Bronchial epithelial cell (primary cell): ENCODE measurements at regions not wholly inside any gene's neighbourhood (a gene's known extent, or its start where the extent isn't known, plus 50 kb on each side); places are given as distances from the start of the nearest gene placed in this dataset.
"Not testable (repeated sequence)": the region's sequence is repeated elsewhere in the genome, so short reads cannot be mapped to it uniquely, and the experiment has no call there.

Source experiments
- DNase-seq: peaks from one replicate; pipeline ENCODE4 v3.0.0-alpha.2; 2010; ENCODE audit warnings: low read depth
- FAIRE-seq: peaks from 2 replicates; lab custom pipeline; 2011; peaks lifted over from hg19 to GRCh38; lab: Jason Lieb, UNC
- H3K27me3 ChIP-seq: 2 replicates; pipeline ENCODE4 v1.5.1; 2011; ENCODE audit warnings: low read length; ENCODE audit not compliant: control insufficient read depth, insufficient read depth
- H3K36me3 ChIP-seq: 2 replicates; pipeline ENCODE4 v1.5.1; 2011; ENCODE audit warnings: low read length; ENCODE audit not compliant: control insufficient read depth, insufficient read depth
- H3K4me3 ChIP-seq: 2 replicates; pipeline ENCODE4 v1.5.1; 2011; ENCODE audit warnings: mild to moderate bottlenecking, low read depth, low read length, control low read depth
- TF ChIP-seq, protein P1 (sequence below): IDR thresholded peaks from 2 replicates; pipeline ENCODE4 v1.5.1; 2011; ENCODE audit warnings: mild to moderate bottlenecking, moderate library complexity, low read length, control low read depth, inconsistent platforms; ENCODE audit not compliant: insufficient read depth, severe bottlenecking

DNA sequence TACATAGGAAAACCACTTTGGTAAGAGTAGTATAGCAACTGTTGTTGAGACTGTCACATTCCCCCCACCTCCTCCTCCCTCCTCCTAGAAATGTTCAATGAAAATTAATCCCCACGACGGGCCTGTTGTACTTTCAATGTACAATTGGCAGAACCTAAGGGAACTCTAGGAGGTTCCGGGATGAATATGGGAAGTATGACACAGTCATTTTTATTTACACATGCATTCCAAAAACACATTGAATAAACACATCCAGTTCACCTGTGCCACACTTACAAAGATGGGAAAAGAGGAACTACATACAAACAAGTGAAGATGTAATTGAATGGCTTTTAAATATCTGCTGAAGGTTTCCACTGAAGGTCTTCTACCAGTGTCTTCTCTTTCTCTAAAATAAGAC, 144.4 kb upstream of the NBPF11 start:
- TF ChIP-seq, protein P1, sequence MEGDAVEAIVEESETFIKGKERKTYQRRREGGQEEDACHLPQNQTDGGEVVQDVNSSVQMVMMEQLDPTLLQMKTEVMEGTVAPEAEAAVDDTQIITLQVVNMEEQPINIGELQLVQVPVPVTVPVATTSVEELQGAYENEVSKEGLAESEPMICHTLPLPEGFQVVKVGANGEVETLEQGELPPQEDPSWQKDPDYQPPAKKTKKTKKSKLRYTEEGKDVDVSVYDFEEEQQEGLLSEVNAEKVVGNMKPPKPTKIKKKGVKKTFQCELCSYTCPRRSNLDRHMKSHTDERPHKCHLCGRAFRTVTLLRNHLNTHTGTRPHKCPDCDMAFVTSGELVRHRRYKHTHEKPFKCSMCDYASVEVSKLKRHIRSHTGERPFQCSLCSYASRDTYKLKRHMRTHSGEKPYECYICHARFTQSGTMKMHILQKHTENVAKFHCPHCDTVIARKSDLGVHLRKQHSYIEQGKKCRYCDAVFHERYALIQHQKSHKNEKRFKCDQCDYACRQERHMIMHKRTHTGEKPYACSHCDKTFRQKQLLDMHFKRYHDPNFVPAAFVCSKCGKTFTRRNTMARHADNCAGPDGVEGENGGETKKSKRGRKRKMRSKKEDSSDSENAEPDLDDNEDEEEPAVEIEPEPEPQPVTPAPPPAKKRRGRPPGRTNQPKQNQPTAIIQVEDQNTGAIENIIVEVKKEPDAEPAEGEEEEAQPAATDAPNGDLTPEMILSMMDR = no peak
- Histone ChIP-seq H3K27me3 (no peaks in the 10 kb centered on the region), H3K36me3 (no peaks in the 10 kb centered on the region), H3K4me3 (no peak overlapping the region)
- no peak for DNase-seq
- no peak for FAIRE-seq

DNA sequence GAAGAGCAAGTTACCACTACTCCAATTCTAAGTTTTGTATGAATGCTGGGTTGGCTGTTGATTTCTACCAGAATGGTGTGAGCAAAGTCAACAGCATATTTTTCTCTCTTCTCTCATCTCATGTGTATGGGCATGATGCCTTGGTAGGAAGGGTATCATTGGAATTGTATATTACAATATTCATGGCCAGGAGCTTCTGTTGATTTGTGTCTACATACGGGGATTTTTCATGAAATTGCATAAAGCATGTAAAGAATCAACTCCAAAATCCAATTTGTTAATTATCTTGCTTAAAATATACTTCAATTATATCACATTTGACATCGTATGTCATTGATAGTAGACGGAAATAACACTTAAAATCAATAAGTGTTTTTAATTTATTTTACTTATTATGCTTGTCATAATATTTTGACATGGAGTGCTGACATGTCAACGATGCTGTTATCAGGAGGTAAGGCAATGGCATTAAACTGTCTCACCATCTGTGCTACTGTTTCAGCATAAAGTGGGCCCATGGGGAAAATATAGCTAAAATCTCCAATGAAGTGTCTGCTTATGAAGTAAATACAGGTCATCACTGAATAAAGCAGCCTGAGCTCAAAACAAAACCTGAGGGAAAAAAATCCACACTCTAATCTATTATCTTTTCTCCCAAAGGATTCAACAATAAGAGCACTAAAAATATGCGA, 142.2 kb upstream of the NBPF11 start:
- H3K4me3 ChIP-seq = no peak overlapping the region
- H3K27me3 ChIP-seq = no peaks in the 10 kb centered on the region
- DNase-seq (no peak), FAIRE-seq (no peak)
- no peaks in the 10 kb centered on the region for H3K36me3 ChIP-seq
- TF ChIP-seq, protein P1 = no peak

DNA sequence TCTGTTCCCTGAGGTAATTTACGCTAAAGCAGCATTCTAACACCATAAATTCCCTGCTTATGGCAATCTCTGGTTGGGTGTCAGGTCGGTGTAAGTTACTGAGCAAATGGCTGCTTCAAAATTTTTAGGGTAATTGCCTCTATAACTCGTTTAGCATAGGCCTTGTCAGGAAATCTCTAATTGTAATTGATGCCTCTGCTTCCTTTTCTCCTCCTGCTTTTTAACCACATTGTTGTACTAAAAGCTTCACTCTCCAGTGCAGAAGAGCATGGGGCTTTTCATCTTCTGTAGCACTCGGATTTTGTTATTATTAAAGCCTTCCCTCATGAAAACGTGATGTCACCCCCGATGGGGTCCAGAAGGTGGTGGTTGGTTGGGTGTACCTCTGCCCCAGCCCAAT, 141.6 kb upstream of the NBPF11 start:
- Histone ChIP-seq H3K4me3 (no peak overlapping the region), H3K36me3 (no peaks in the 10 kb centered on the region), H3K27me3 (no peaks in the 10 kb centered on the region)
- TF ChIP-seq, protein P1 = no peak
- FAIRE-seq = no peak
- DNase-seq = no peak

DNA sequence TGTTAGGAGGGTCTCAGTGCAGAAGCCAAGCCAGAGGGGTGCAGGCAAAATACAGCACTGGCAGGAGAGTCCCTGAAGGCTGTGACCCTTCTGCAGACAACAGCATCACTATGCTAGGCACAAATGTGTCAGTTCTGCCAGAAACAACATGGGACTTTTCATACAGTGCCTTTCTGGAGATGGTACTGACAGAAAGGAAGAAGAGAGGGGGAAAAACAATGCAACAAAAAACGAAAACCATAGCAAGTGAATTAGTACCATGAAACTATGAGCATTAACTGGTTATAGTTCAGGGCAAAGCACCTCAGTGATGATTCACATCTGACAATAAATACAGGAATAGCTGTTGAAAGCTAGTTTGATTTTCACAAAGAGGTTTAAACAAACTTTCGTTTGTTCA, 140.8 kb upstream of the NBPF11 start:
- H3K4me3 ChIP-seq = no peak overlapping the region
- no peak for DNase-seq
- no peak for FAIRE-seq

DNA sequence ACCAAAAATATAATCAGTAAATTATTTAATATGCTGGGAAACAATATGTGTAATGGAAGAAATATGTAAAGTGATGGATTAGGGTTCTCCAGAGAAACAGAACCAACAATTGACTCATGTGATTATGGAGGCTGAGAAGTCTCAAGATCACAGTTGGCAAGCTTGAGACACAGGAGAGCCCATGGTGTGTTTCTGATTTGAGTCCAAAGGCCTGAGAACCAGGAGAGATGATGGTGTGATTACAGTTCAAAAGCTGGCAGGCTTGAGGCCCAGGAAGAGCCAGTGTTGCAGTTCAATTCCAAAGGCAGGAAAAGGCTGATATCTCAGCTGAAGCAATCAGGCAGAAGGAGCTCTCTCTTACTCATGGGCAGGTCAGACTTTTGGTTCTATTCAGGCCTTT, 138.8 kb upstream of the NBPF11 start:
- Histone ChIP-seq H3K36me3 (peaks cover 3% of the 10 kb centered on the region), H3K4me3 (no peak overlapping the region), H3K27me3 (no peaks in the 10 kb centered on the region)
- no peak for FAIRE-seq
- TF ChIP-seq, protein P1 = no peak
- DNase-seq = no peak

More for the DNA sequence above, 140.8 kb upstream of the NBPF11 start:
- TF ChIP-seq, protein P1 = no peak
- Histone ChIP-seq H3K36me3 (peaks cover 3% of the 10 kb centered on the region), H3K27me3 (no peaks in the 10 kb centered on the region)

DNA sequence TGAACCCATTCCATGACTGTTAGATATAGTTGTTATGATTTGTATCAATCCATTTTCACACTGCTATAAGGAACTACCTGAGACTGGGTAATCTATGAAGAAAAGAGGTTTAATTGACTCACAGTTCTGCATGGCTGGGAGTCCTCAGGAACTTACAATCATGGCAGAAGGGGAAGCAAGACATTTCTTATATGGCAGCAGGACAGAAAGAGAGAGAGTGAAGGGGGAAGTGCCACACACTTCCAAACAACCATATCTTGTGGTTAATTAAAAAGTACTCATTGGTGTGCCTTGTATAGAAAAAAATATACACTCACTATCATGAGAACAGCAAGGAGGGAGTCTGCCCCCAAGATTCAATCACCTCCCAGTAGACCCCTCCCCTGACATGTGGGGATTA, 137.6 kb upstream of the NBPF11 start:
- TF ChIP-seq, protein P1 = no peak
- FAIRE-seq (no peak), DNase-seq (no peak)
- Histone ChIP-seq H3K4me3 (no peak overlapping the region), H3K36me3 (peaks cover 3% of the 10 kb centered on the region), H3K27me3 (no peaks in the 10 kb centered on the region)

DNA sequence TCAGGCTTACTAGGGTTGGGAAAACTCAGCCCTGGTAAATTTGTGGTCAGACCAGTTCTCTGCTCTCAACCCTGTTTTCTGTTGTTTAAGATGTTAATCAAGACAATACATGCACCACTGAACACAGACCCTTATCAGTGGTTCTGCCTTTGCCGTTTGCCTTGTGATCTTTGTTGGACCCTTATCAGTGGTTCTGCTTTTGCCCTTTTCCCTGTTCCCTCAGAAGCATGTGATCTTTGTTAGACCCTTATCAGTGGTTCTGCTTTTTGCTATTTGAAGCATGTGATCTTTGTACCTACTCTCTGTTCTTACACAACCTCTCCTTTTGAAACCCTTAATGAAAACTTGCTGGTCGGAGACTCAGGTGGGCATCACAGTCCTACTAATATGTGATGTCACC, 133.9 kb upstream of the NBPF11 start:
- not testable (repeated sequence) for H3K4me3 ChIP-seq, DNase-seq, FAIRE-seq

DNA sequence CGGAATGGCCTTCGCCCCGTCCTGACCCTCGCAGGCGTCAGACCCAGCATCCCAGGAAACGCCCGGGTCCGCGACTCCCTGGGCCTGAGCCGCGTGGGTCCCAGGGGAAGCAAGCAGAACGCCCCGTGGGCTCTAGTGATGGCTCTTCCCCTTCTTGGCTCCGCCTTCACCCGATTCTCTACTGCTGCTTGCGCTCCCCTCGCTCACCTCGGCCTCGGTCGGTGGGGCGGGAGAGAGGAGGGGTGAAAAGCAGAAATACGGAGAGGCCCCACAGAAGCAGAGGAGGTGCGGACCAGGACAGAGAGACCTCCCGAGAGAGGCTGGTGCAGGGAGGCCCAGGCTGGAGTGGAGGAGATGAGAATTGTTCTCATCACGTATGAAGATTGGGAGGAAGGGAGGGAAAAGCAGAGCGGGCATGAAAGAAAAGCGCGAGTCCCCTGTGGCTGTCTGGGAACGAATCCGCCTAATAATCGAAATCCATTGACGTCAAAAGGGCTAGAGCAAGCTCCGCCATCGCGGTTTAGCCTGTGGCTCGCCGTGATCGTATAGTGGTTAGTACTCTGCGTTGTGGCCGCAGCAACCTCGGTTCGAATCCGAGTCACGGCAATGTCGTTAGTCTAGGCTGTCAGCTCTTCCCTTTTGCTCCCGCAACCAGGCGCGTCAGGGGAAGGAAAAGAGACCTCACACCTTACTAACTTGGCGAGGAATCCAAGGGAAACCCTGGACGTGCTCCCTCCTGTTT, 128.9 kb upstream of the NBPF11 start:
- not testable (repeated sequence) for H3K36me3 ChIP-seq, DNase-seq, H3K27me3 ChIP-seq, FAIRE-seq, H3K4me3 ChIP-seq

More for the DNA sequence above, 133.9 kb upstream of the NBPF11 start:
- not testable (repeated sequence) for H3K36me3 ChIP-seq, H3K27me3 ChIP-seq
